Panc1 (cell line): ENCODE measurements at regions not wholly inside any gene's neighbourhood (a gene's known extent, or its start where the extent isn't known, plus 50 kb on each side); places are given as distances from the start of the nearest gene placed in this dataset.

ENCODE experiments used
- ATAC-seq: fragments of 200-7000 bp; cut with Tn5 transposase; 2 replicates; pipeline ENCODE4 v1.9.1; 2020; ENCODE audit warnings: mild to moderate bottlenecking, moderate library complexity
- BruUV-seq: library from RNA; stranded (reverse); fragments of 400-500 nt; replicated peaks from 2 replicates; lab custom pipeline; 2021; lab: Mats Ljungman, UMichigan
- CTCF ChIA-PET: fragments of 300-600 bp; sonication (Branson Sonifier 250); formaldehyde crosslinking; loops from one replicate; lab custom pipeline; 2022; ENCODE audit warnings: antibody characterized with exemption; lab: Charles Lee
- POLR2A ChIA-PET: fragments of 300-600 bp; sonication (Branson Sonifier 250); formaldehyde crosslinking; loops from one replicate; lab custom pipeline; 2022; ENCODE audit warnings: antibody characterized with exemption; lab: Charles Lee
- DNase-seq: peaks from one replicate; pipeline ENCODE4 v3.0.0-alpha.2; 2010; ENCODE audit warnings: low read depth, low spot score
- H3K27ac ChIP-seq: 2 replicates; pipeline ENCODE4 v1.5.1; 2011; ENCODE audit warnings: mild to moderate bottlenecking, low read length, inconsistent platforms
- H3K27me3 ChIP-seq: fragments of 200-500 bp; sonication (Bioruptor generic); 2 replicates; pipeline ENCODE4 v1.6.0; 2014; ENCODE audit warnings: low read length, inconsistent platforms; ENCODE audit not compliant: control insufficient read depth, insufficient read depth
- H3K36me3 ChIP-seq: fragments of 200-500 bp; sonication (Bioruptor generic); 2 replicates; pipeline ENCODE4 v1.5.1; 2014; ENCODE audit warnings: inconsistent platforms, mild to moderate bottlenecking, low read length, moderate library complexity; ENCODE audit not compliant: control insufficient read depth, insufficient read depth
- H3K4me1 ChIP-seq: 2 replicates; pipeline ENCODE4 v1.5.1; 2011; ENCODE audit warnings: inconsistent platforms, mild to moderate bottlenecking, low read length, moderate library complexity; ENCODE audit not compliant: control insufficient read depth, insufficient read depth
- H3K4me3 ChIP-seq, 2 experiments: 2 replicates each; pipeline ENCODE4 v1.5.1; 2011 to 2012; ENCODE audit warnings: low read depth in 2 of 2, low read length in 2 of 2, mild to moderate bottlenecking in 2 of 2, inconsistent platforms in 1 of 2, moderate library complexity in 1 of 2
- H3K9me3 ChIP-seq: fragments of 200-500 bp; sonication (Bioruptor generic); 2 replicates; pipeline ENCODE4 v1.5.1; 2014; ENCODE audit warnings: low read depth, mild to moderate bottlenecking, inconsistent platforms, low read length, moderate library complexity; ENCODE audit not compliant: control insufficient read depth, insufficient read depth
- POLR2AphosphoS5 ChIP-seq: IDR thresholded peaks from 2 replicates; pipeline ENCODE4 v1.6.1; 2012; ENCODE audit warnings: mild to moderate bottlenecking, low read depth, low read length, moderate library complexity
- SIN3A ChIP-seq: IDR thresholded peaks from 2 replicates; pipeline ENCODE4 v1.6.1; 2012; ENCODE audit warnings: low read depth, mild to moderate bottlenecking, low read length, moderate library complexity, borderline replicate concordance; ENCODE audit not compliant: insufficient read depth
- TCF7L2 ChIP-seq: IDR thresholded peaks from 2 replicates; pipeline ENCODE4 v1.6.1; 2011; ENCODE audit warnings: mild to moderate bottlenecking, low read depth, low read length, inconsistent platforms
- in situ Hi-C: cut with HindIII; loops from 2 replicates; pipeline ENCODE4 v1.10.0; 2016; ENCODE audit warnings: low sequenced_read_pairs, low pct_unique_long_range_greater_than_20kb
- intact Hi-C: fragments of 100-400 bp; cut with micrococcal nuclease; formaldehyde crosslinking; loops from one replicate; pipeline ENCODE4 v1.10.0; 2022; ENCODE audit not compliant: unreplicated experiment
- TF ChIP-seq, protein P1 (sequence below), 2 experiments: IDR thresholded peaks; 2 replicates each; pipeline ENCODE4 v1.6.1; 2011 to 2012; ENCODE audit warnings: low read depth in 2 of 2, control low read depth in 1 of 2, low read length in 1 of 2, mild to moderate bottlenecking in 1 of 2, moderate library complexity in 1 of 2; ENCODE audit not compliant: insufficient read depth in 1 of 2
- TF ChIP-seq, protein P2 (sequence below): fragments of 450-650 bp; IDR thresholded peaks from 2 replicates; pipeline ENCODE4 v1.5.1; 2017; ENCODE audit warnings: mild to moderate bottlenecking

DNA sequence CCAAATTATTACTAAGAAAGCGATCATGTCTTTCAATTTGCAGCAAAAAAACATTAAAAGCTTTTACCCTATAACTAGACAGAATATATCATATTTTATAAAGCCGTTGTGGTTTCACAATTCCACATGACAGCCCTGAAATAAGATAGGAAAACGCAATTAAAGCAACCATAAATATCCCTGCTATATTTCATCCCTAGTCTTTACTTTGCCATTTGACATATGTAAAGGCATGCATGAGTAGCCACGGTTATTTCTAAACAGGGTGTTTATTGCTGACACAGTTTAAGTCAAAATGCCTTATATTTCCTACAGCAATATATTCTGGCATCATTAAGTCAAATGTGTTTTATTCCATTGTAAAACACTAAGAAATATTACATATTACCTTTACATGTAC lies 239.9 kb downstream of the DSEL start:
- intact Hi-C loops: loop anchor here (1.0 kb wide), 1 partner anchor 26 kb away; no protein-coding TSS in a partner anchor
- POLR2A ChIA-PET: no interaction called here
- H3K27me3 ChIP-seq: no peaks in the 10 kb centered on the region
- no peak overlapping the region for H3K27ac ChIP-seq
- TF ChIP-seq POLR2AphosphoS5 (no peak), TCF7L2 (no peak), SIN3A (no peak)
- TF ChIP-seq, protein P1, sequence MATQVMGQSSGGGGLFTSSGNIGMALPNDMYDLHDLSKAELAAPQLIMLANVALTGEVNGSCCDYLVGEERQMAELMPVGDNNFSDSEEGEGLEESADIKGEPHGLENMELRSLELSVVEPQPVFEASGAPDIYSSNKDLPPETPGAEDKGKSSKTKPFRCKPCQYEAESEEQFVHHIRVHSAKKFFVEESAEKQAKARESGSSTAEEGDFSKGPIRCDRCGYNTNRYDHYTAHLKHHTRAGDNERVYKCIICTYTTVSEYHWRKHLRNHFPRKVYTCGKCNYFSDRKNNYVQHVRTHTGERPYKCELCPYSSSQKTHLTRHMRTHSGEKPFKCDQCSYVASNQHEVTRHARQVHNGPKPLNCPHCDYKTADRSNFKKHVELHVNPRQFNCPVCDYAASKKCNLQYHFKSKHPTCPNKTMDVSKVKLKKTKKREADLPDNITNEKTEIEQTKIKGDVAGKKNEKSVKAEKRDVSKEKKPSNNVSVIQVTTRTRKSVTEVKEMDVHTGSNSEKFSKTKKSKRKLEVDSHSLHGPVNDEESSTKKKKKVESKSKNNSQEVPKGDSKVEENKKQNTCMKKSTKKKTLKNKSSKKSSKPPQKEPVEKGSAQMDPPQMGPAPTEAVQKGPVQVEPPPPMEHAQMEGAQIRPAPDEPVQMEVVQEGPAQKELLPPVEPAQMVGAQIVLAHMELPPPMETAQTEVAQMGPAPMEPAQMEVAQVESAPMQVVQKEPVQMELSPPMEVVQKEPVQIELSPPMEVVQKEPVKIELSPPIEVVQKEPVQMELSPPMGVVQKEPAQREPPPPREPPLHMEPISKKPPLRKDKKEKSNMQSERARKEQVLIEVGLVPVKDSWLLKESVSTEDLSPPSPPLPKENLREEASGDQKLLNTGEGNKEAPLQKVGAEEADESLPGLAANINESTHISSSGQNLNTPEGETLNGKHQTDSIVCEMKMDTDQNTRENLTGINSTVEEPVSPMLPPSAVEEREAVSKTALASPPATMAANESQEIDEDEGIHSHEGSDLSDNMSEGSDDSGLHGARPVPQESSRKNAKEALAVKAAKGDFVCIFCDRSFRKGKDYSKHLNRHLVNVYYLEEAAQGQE (IDR thresholded peaks at IDR 0.05; ENCODE audit: insufficient read depth in 1 of 2, low read depth in 2 of 2, low read length in 1 of 2): no peak
- TF ChIP-seq, protein P2, sequence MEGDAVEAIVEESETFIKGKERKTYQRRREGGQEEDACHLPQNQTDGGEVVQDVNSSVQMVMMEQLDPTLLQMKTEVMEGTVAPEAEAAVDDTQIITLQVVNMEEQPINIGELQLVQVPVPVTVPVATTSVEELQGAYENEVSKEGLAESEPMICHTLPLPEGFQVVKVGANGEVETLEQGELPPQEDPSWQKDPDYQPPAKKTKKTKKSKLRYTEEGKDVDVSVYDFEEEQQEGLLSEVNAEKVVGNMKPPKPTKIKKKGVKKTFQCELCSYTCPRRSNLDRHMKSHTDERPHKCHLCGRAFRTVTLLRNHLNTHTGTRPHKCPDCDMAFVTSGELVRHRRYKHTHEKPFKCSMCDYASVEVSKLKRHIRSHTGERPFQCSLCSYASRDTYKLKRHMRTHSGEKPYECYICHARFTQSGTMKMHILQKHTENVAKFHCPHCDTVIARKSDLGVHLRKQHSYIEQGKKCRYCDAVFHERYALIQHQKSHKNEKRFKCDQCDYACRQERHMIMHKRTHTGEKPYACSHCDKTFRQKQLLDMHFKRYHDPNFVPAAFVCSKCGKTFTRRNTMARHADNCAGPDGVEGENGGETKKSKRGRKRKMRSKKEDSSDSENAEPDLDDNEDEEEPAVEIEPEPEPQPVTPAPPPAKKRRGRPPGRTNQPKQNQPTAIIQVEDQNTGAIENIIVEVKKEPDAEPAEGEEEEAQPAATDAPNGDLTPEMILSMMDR: no peak
- in situ Hi-C loops: no loop called here
- CTCF ChIA-PET: no interaction called here
- no peaks in the 10 kb centered on the region for H3K36me3 ChIP-seq
- H3K9me3 ChIP-seq: no peaks in the 10 kb centered on the region; the same call in 1 of the 2 replicates
- no peak overlapping the region for H3K4me3 ChIP-seq
- BruUV-seq: no TSS peak
- ATAC-seq: no peak
- DNase-seq: no peak
- no peaks in the 10 kb centered on the region for H3K4me1 ChIP-seq

DNA sequence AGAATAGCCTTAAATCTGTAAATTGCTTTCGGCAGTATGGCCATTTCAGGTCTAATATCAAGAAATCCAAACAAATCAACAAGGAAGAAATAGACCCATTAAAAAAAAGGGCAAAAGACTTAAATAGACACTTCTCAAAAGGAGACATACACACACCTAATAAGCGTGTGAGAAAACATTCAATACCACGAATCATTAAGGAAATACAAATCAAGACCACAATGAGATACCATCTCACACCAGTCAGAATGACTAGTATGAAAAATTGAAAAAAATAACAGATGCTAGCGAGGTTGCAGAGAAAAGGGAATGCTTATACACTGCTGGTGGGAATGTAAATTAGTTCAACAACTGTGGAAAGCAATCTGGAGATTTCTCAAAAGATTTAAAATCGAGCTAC lies 243.2 kb downstream of the DSEL start:
- DNase-seq: no peak
- ChIA-PET CTCF (no interaction called here), POLR2A (no interaction called here)
- H3K36me3 ChIP-seq: no peaks in the 10 kb centered on the region
- in situ Hi-C loops: no loop called here
- TF ChIP-seq, protein P2: no peak
- TF ChIP-seq SIN3A (no peak), POLR2AphosphoS5 (no peak), TCF7L2 (no peak)
- TF ChIP-seq, protein P1 (IDR thresholded peaks at IDR 0.05; ENCODE audit: insufficient read depth in 1 of 2, low read depth in 2 of 2, low read length in 1 of 2): no peak
- H3K27ac ChIP-seq: no peak overlapping the region
- H3K4me3 ChIP-seq: no peak overlapping the region
- ATAC-seq: no peak
- no TSS peak for BruUV-seq
- intact Hi-C loops: no loop called here
- H3K4me1 ChIP-seq: no peaks in the 10 kb centered on the region
- no peaks in the 10 kb centered on the region for H3K27me3 ChIP-seq
- no peaks in the 10 kb centered on the region; the same call in 1 of the 2 replicates for H3K9me3 ChIP-seq
